Left ventricle myocardium inferior (tissue), 1 donor: ENCODE measurements at regions not wholly inside any gene's neighbourhood (a gene's known extent, or its start where the extent isn't known, plus 50 kb on each side); places are given as distances from the start of the nearest gene placed in this dataset.

ENCODE experiments used
- DNase-seq: peaks from one replicate; pipeline ENCODE4 v3.0.0-alpha.2; 2020
- H3K27ac ChIP-seq: fragments of 200-600 bp; replicated peaks from 2 replicates; pipeline ENCODE4 v1.8.0; 2021
- H3K27me3 ChIP-seq: fragments of 200-600 bp; 2 replicates; pipeline ENCODE4 v1.8.0; 2021; ENCODE audit warnings: low read depth
- H3K36me3 ChIP-seq: fragments of 200-600 bp; 2 replicates; pipeline ENCODE4 v1.8.0; 2021
- H3K4me1 ChIP-seq: fragments of 200-600 bp; 2 replicates; pipeline ENCODE4 v1.8.0; 2021
- H3K4me3 ChIP-seq: fragments of 200-600 bp; 2 replicates; pipeline ENCODE4 v1.8.0; 2021; ENCODE audit warnings: mild to moderate bottlenecking, moderate library complexity
- H3K9me3 ChIP-seq: fragments of 200-600 bp; replicated peaks from 2 replicates; pipeline ENCODE4 v1.8.0; 2021
- CTCF ChIP-seq: fragments of 200-600 bp; IDR thresholded peaks from 2 replicates; pipeline ENCODE4 v1.8.0; 2021; ENCODE audit warnings: antibody characterized with exemption, mild to moderate bottlenecking, borderline replicate concordance
- intact Hi-C: fragments of 100-400 bp; cut with micrococcal nuclease; formaldehyde crosslinking; loops from one replicate; pipeline ENCODE4 v1.11.0; 2022
- donor health status: DM: no; HTN: yes; CAD: no; lungs with severe emphysema.

DNA sequence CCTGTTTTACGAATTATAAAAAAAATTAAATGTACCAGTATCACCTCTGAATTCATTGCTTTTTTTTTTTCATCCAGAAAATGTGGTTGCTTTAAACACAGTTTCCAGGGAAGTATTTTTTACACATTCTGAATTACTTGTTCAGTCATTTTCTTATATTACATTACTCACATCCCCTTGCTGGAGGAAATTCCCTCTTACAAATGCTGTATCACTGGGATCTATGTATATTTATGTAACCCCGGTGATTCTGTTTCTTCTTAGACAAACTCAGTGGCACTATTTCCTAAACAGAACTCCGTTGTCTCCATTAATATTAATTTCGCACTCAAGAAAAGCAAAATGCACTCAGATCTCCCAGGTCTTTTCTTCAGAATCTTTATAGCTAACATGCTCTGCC, 1078.5 kb upstream of the ZEB2 start:
- H3K9me3 ChIP-seq, result no peaks in the 10 kb centered on the region
- no peak for DNase-seq
- TF ChIP-seq CTCF, result no peak
- H3K36me3 ChIP-seq, result no peaks in the 10 kb centered on the region
- H3K27ac ChIP-seq, result no peak overlapping the region
- no peaks in the 10 kb centered on the region for H3K4me1 ChIP-seq
- H3K4me3 ChIP-seq, result no peak overlapping the region
- intact Hi-C loops, result no loop called here
- no peaks in the 10 kb centered on the region for H3K27me3 ChIP-seq

DNA sequence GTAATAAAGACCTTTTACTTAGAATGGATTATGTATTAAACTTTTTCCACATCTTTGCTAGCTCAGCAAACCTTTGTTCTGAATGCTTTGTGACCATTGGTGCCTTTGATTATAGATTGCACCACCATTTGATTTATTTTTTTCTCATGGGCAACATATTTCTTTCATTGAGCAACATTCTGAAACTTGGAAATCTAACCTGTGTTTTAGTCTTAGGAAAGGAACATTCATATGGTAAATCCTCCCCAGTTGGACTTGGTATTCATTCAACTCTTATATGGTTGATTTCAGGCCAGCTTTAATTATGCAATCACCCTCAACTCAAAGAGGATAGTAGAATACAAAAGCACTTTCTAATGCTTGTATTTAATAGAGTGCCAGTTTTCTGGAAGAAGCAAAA, 1077.9 kb upstream of the ZEB2 start:
- no peak overlapping the region for H3K27ac ChIP-seq
- intact Hi-C loops, result no loop called here
- no peak for DNase-seq

GRCh38 chr2:145597006-145597405, 1077.1 kb upstream of the ZEB2 start:
- no peak for DNase-seq
- Histone ChIP-seq H3K4me3 (no peak overlapping the region), H3K27me3 (no peaks in the 10 kb centered on the region), H3K9me3 (no peaks in the 10 kb centered on the region), H3K36me3 (no peaks in the 10 kb centered on the region), H3K4me1 (no peaks in the 10 kb centered on the region), H3K27ac (no peak overlapping the region)
- TF ChIP-seq CTCF, result no peak
- intact Hi-C loops, result no loop called here

More for the DNA sequence above, 1077.9 kb upstream of the ZEB2 start:
- no peak for TF ChIP-seq CTCF
- no peaks in the 10 kb centered on the region for H3K9me3 ChIP-seq
- no peaks in the 10 kb centered on the region for H3K4me1 ChIP-seq
- no peak overlapping the region for H3K4me3 ChIP-seq
- no peaks in the 10 kb centered on the region for H3K36me3 ChIP-seq
- no peaks in the 10 kb centered on the region for H3K27me3 ChIP-seq

- H3K27me3 ChIP-seq, result no peaks in the 10 kb centered on the region
- no peaks in the 10 kb centered on the region for H3K36me3 ChIP-seq
- TF ChIP-seq CTCF, result no peak
- intact Hi-C loops, result no loop called here
- DNase-seq, result no peak
- no peaks in the 10 kb centered on the region for H3K9me3 ChIP-seq
- no peaks in the 10 kb centered on the region for H3K4me1 ChIP-seq
- H3K4me3 ChIP-seq, result no peak overlapping the region
- H3K27ac ChIP-seq, result no peak overlapping the region
Measured at GRCh38 chr2:145596416-145596815, 1076.5 kb upstream of the ZEB2 start.

- Histone ChIP-seq H3K27me3 (no peaks in the 10 kb centered on the region), H3K36me3 (no peaks in the 10 kb centered on the region), H3K27ac (no peak overlapping the region), H3K4me1 (no peaks in the 10 kb centered on the region), H3K4me3 (no peak overlapping the region), H3K9me3 (no peaks in the 10 kb centered on the region)
- intact Hi-C loops, result no loop called here
- DNase-seq, result no peak
- no peak for TF ChIP-seq CTCF
Measured at GRCh38 chr2:145595296-145595695, 1075.4 kb upstream of the ZEB2 start.
